ENCODE measurements at regions not wholly inside any gene's neighbourhood (a gene's known extent, or its start where the extent isn't known, plus 50 kb on each side); places are given as distances from the start of the nearest gene placed in this dataset.

DNA sequence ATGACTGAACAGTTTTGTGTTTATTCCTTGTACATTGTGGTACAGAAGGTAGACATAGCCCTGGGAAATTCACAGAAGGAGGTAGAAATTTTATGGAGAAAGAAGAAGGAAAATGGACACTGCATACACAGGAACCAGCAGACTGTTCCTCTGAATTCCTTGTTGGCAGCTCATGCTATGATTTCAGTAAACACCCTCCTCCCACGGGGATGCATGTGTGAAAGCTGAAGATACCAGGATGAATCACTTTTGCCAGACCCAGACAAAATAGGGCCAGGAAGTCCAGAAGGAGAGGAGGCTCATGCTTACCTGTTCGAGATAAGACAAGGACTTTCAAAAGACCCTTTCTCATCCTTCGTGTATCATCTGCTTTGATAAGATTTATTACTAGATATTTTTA, 110.3 kb upstream of the GGTLC1 start:
- H3K27me3 ChIP-seq (ENCODE audit: control insufficient read depth, insufficient read depth, low read length), result no peaks in the 10 kb centered on the region
- H3K27ac Mint-ChIP-seq, result no peak overlapping the region
- peaks cover 23 to 27% of the 10 kb centered on the region in 2 donors for H3K4me1 Mint-ChIP-seq
- TF ChIP-seq, protein P1, sequence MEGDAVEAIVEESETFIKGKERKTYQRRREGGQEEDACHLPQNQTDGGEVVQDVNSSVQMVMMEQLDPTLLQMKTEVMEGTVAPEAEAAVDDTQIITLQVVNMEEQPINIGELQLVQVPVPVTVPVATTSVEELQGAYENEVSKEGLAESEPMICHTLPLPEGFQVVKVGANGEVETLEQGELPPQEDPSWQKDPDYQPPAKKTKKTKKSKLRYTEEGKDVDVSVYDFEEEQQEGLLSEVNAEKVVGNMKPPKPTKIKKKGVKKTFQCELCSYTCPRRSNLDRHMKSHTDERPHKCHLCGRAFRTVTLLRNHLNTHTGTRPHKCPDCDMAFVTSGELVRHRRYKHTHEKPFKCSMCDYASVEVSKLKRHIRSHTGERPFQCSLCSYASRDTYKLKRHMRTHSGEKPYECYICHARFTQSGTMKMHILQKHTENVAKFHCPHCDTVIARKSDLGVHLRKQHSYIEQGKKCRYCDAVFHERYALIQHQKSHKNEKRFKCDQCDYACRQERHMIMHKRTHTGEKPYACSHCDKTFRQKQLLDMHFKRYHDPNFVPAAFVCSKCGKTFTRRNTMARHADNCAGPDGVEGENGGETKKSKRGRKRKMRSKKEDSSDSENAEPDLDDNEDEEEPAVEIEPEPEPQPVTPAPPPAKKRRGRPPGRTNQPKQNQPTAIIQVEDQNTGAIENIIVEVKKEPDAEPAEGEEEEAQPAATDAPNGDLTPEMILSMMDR (IDR thresholded peaks at IDR 0.05), result no peak
- H3K4me1 ChIP-seq (ENCODE audit: control insufficient read depth, insufficient read depth, low read length), result peaks cover 10% of the 10 kb centered on the region
- intact Hi-C loops (cut with micrococcal nuclease), result no loop called here
- peaks cover 0 to 2% of the 10 kb centered on the region in 2 donors for H3K27me3 Mint-ChIP-seq (ENCODE audit: low read depth in 2 of 2)
- no peaks in the 10 kb centered on the region for H3K9me3 ChIP-seq (ENCODE audit: control insufficient read depth, insufficient read depth, low read length)
- no peak overlapping the region for H3K4me3 Mint-ChIP-seq
- no peaks in the 10 kb centered on the region for H3K36me3 Mint-ChIP-seq
- 67% methylated on average over 1 of the region's 3 CpGs for WGBS (ENCODE audit: insufficient coverage)
- H3K36me3 ChIP-seq (ENCODE audit: control insufficient read depth, insufficient read depth, low read length), result no peaks in the 10 kb centered on the region
- H3K27ac ChIP-seq (ENCODE audit: low read length), result no peak overlapping the region
- no peak for DNase-seq
- no peak for ATAC-seq
- H3K9me3 Mint-ChIP-seq, result no peaks in the 10 kb centered on the region
- H3K4me3 ChIP-seq (ENCODE audit: low read length), result no peak overlapping the region

- no peaks in the 10 kb centered on the region for H3K36me3 ChIP-seq (ENCODE audit: control insufficient read depth, insufficient read depth, low read length)
- H3K4me3 Mint-ChIP-seq, result no peak overlapping the region
- H3K4me1 Mint-ChIP-seq, result peaks cover 20 to 24% of the 10 kb centered on the region in 2 donors
- peaks cover 10% of the 10 kb centered on the region for H3K4me1 ChIP-seq (ENCODE audit: control insufficient read depth, insufficient read depth, low read length)
- no peaks in the 10 kb centered on the region for H3K9me3 ChIP-seq (ENCODE audit: control insufficient read depth, insufficient read depth, low read length)
- no peak overlapping the region for H3K27ac ChIP-seq (ENCODE audit: low read length)
- no peak overlapping the region for H3K4me3 ChIP-seq (ENCODE audit: low read length)
- no peak overlapping the region for H3K27ac Mint-ChIP-seq
- 89% methylated on average over 5 of the region's 6 CpGs for WGBS (ENCODE audit: insufficient coverage)
- H3K36me3 Mint-ChIP-seq, result no peaks in the 10 kb centered on the region
- intact Hi-C loops (cut with micrococcal nuclease), result no loop called here
- no peaks in the 10 kb centered on the region for H3K27me3 ChIP-seq (ENCODE audit: control insufficient read depth, insufficient read depth, low read length)
- ATAC-seq, result no peak
- no peaks in the 10 kb centered on the region for H3K9me3 Mint-ChIP-seq
- TF ChIP-seq, protein P1 (IDR thresholded peaks at IDR 0.05), result no peak
- no peak for DNase-seq
- no peaks in the 10 kb centered on the region for H3K27me3 Mint-ChIP-seq (ENCODE audit: low read depth in 2 of 2)
Observed at GRCh38 chr20:24097506-24098245, 109.1 kb upstream of the GGTLC1 start.

DNA sequence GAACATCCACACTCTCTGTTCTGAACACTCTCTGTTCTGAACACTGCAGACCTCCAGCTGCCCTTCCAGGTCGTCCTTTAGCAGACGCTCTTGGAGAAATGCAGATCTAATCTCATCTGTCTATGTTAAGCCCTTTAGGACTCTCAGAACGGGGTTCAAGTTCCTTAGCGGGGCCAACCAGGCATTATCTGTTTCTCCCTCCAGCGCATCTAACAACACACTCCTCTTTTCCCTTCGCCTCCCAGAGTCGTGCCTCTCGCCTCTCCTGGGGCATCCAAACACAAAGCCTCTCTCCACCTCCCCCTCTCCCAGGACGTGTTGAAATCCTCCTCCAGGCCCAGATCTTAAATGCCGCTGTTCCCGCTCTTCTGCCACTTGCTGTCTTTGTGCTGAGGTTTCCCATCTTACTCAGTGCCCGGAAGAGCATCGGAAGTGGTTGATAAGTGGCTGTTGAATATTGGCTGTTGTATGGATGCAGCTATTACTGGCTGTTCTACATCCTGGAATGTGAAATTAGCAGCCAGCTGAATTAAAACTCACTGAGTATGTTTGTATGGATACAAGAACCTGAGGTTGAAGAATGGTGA, 108.4 kb upstream of the GGTLC1 start:
- Mint-ChIP-seq H3K36me3 (no peaks in the 10 kb centered on the region), H3K27me3 (ENCODE audit: low read depth in 2 of 2) (no peaks in the 10 kb centered on the region), H3K4me1 (peaks cover 12 to 17% of the 10 kb centered on the region in 2 donors), H3K4me3 (no peak overlapping the region), H3K27ac (no peak overlapping the region), H3K9me3 (no peaks in the 10 kb centered on the region)
- H3K4me1 ChIP-seq (ENCODE audit: control insufficient read depth, insufficient read depth, low read length), result peaks cover 5% of the 10 kb centered on the region
- H3K36me3 ChIP-seq (ENCODE audit: control insufficient read depth, insufficient read depth, low read length), result no peaks in the 10 kb centered on the region
- no peak overlapping the region for H3K27ac ChIP-seq (ENCODE audit: low read length)
- H3K27me3 ChIP-seq (ENCODE audit: control insufficient read depth, insufficient read depth, low read length), result no peaks in the 10 kb centered on the region
- WGBS (ENCODE audit: insufficient coverage), result 91% methylated on average over 13 of the region's 13 CpGs
- TF ChIP-seq, protein P1 (IDR thresholded peaks at IDR 0.05), result no peak
- ATAC-seq (no peak), DNase-seq (no peak)
- H3K4me3 ChIP-seq (ENCODE audit: low read length), result no peak overlapping the region
- no peaks in the 10 kb centered on the region for H3K9me3 ChIP-seq (ENCODE audit: control insufficient read depth, insufficient read depth, low read length)
- intact Hi-C loops (cut with micrococcal nuclease), result no loop called here
